Tibial nerve (tissue), 4 donors: ENCODE measurements at regions not wholly inside any gene's neighbourhood (a gene's known extent, or its start where the extent isn't known, plus 50 kb on each side); places are given as distances from the start of the nearest gene placed in this dataset.

Experiments
- EP300 ChIP-seq, 2 donors: sonication (generic); formaldehyde crosslinking; IDR thresholded peaks; one replicate each; pipeline ENCODE4 v1.6.1; 2017; ENCODE audit warnings: antibody characterized with exemption in 2 of 2, mild to moderate bottlenecking in 1 of 2
- POLR2A ChIP-seq, 2 donors: fragments of 450-650 bp; IDR thresholded peaks; one replicate each; pipeline ENCODE4 v1.6.1; 2017; ENCODE audit warnings: antibody characterized with exemption in 2 of 2, mild to moderate bottlenecking in 2 of 2, moderate library complexity in 2 of 2
- TF ChIP-seq, protein P1 (sequence below), 5 experiments: fragments of 200-600 bp in 3 of 5; fragments of 450-650 bp in 2 of 5; sonication (generic) in 3 of 5; IDR thresholded peaks; one replicate each; pipeline ENCODE4 v1.5.1; 2016 to 2019; ENCODE audit warnings: antibody characterized with exemption in 5 of 5, mild to moderate bottlenecking in 3 of 5, moderate library complexity in 2 of 5

GRCh38 chr2:77939370-77939769 lies 417.2 kb upstream of the LRRTM4 start:
- TF ChIP-seq, protein P1, sequence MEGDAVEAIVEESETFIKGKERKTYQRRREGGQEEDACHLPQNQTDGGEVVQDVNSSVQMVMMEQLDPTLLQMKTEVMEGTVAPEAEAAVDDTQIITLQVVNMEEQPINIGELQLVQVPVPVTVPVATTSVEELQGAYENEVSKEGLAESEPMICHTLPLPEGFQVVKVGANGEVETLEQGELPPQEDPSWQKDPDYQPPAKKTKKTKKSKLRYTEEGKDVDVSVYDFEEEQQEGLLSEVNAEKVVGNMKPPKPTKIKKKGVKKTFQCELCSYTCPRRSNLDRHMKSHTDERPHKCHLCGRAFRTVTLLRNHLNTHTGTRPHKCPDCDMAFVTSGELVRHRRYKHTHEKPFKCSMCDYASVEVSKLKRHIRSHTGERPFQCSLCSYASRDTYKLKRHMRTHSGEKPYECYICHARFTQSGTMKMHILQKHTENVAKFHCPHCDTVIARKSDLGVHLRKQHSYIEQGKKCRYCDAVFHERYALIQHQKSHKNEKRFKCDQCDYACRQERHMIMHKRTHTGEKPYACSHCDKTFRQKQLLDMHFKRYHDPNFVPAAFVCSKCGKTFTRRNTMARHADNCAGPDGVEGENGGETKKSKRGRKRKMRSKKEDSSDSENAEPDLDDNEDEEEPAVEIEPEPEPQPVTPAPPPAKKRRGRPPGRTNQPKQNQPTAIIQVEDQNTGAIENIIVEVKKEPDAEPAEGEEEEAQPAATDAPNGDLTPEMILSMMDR (IDR thresholded peaks at IDR 0.05), result no peak
- no peak for TF ChIP-seq EP300 (IDR thresholded peaks at IDR 0.05)
- TF ChIP-seq POLR2A (IDR thresholded peaks at IDR 0.05), result no peak
